Uterus (tissue), 3 donors: ENCODE measurements at regions not wholly inside any gene's neighbourhood (a gene's known extent, or its start where the extent isn't known, plus 50 kb on each side); places are given as distances from the start of the nearest gene placed in this dataset.

Source experiments
- DNase-seq, 2 donors: peaks; one replicate each; pipeline ENCODE4 v3.0.0-alpha.2; 2019 to 2020
- H3K27ac ChIP-seq, 2 donors: fragments of 200-600 bp; sonication (generic); 1 replicate in 1 of 2; 2 replicates in 1 of 2; pipeline ENCODE4 v1.5.1; 2016 to 2018
- H3K27me3 ChIP-seq, 2 donors: fragments of 200-600 bp; sonication (generic); one replicate each; pipeline ENCODE4 v1.5.1; 2018 to 2019; ENCODE audit warnings: control low read depth in 1 of 2
- H3K36me3 ChIP-seq, 2 donors: fragments of 200-600 bp; sonication (generic); one replicate each; pipeline ENCODE4 v1.5.1; 2019; ENCODE audit warnings: control low read depth in 1 of 2
- H3K4me1 ChIP-seq, 2 donors: fragments of 200-600 bp; sonication (generic); one replicate each; pipeline ENCODE4 v1.5.1; 2018 to 2019; ENCODE audit warnings: control low read depth in 1 of 2
- H3K4me3 ChIP-seq, 2 donors: fragments of 200-600 bp; sonication (generic); 1 replicate in 1 of 2; 2 replicates in 1 of 2; pipeline ENCODE4 v1.5.1; 2018 to 2019; ENCODE audit warnings: mild to moderate bottlenecking in 1 of 2
- H3K9me3 ChIP-seq, 2 donors: fragments of 200-600 bp; sonication (generic); one replicate each; pipeline ENCODE4 v1.5.1; 2019; ENCODE audit warnings: control low read depth in 1 of 2
- POLR2A ChIP-seq, 2 donors: fragments of 450-650 bp; IDR thresholded peaks; one replicate each; pipeline ENCODE4 v1.6.1; 2016; ENCODE audit warnings: antibody characterized with exemption in 2 of 2, mild to moderate bottlenecking in 1 of 2, moderate library complexity in 1 of 2
- intact Hi-C: fragments of 100-400 bp; cut with DNase I; formaldehyde crosslinking; loops from one replicate; pipeline ENCODE4 v1.15.1; 2023; ENCODE audit warnings: low total_unique reads
- TF ChIP-seq, protein P1 (sequence below), 4 experiments: fragments of 200-600 bp in 2 of 4; fragments of 450-650 bp in 2 of 4; sonication (generic) in 2 of 4; IDR thresholded peaks; one replicate each; pipeline ENCODE4 v1.5.1; 2016 to 2019; ENCODE audit warnings: antibody characterized with exemption in 4 of 4, mild to moderate bottlenecking in 2 of 4, moderate library complexity in 1 of 4
- donor health status: DM: yes; HTN: yes; CAD: no.

- H3K36me3 ChIP-seq: no peaks in the 10 kb centered on the region
- H3K27ac ChIP-seq: no peak overlapping the region
- TF ChIP-seq, protein P1, sequence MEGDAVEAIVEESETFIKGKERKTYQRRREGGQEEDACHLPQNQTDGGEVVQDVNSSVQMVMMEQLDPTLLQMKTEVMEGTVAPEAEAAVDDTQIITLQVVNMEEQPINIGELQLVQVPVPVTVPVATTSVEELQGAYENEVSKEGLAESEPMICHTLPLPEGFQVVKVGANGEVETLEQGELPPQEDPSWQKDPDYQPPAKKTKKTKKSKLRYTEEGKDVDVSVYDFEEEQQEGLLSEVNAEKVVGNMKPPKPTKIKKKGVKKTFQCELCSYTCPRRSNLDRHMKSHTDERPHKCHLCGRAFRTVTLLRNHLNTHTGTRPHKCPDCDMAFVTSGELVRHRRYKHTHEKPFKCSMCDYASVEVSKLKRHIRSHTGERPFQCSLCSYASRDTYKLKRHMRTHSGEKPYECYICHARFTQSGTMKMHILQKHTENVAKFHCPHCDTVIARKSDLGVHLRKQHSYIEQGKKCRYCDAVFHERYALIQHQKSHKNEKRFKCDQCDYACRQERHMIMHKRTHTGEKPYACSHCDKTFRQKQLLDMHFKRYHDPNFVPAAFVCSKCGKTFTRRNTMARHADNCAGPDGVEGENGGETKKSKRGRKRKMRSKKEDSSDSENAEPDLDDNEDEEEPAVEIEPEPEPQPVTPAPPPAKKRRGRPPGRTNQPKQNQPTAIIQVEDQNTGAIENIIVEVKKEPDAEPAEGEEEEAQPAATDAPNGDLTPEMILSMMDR (IDR thresholded peaks at IDR 0.05): no peak
- TF ChIP-seq POLR2A (IDR thresholded peaks at IDR 0.05): no peak
- DNase-seq: no peak
- intact Hi-C loops: no loop called here
- H3K9me3 ChIP-seq: no peaks in the 10 kb centered on the region
- no peak overlapping the region for H3K4me3 ChIP-seq
- H3K27me3 ChIP-seq: no peaks in the 10 kb centered on the region
- no peaks in the 10 kb centered on the region for H3K4me1 ChIP-seq
Measured at GRCh38 chr2:199696048-199696447, 154.9 kb downstream of the FTCDNL1 start.

- H3K4me1 ChIP-seq: no peaks in the 10 kb centered on the region
- no peak for DNase-seq
- no peaks in the 10 kb centered on the region for H3K36me3 ChIP-seq
- intact Hi-C loops: no loop called here
- H3K27ac ChIP-seq: no peak overlapping the region
- TF ChIP-seq, protein P1 (IDR thresholded peaks at IDR 0.05): no peak
- H3K27me3 ChIP-seq: no peaks in the 10 kb centered on the region
- no peaks in the 10 kb centered on the region for H3K9me3 ChIP-seq
- no peak overlapping the region for H3K4me3 ChIP-seq
Measured at GRCh38 chr2:199693861-199694260, 157.1 kb downstream of the FTCDNL1 start.

DNA sequence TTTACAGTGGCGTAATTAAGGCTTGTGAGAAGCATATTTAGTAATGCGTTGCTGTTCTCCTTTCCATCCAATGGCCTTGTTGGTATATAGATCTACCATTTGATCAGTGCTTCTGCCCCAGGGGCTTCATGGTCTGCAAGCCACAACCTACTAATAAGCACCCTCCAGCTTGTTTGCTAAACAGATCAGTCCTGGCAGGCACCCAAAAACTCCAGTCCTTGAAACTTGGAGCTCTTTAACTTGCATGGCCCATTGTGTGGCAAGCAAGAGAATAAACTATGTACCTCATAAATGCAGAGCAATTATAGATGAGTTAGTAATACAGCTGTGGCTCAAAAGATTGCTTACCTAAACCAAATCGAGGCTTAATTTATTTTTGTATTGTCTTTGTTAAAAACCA is 158.5 kb downstream of the FTCDNL1 start:
- DNase-seq: no peak

GRCh38 chr2:199690225-199690624 is 160.8 kb downstream of the FTCDNL1 start:
- H3K9me3 ChIP-seq: no peaks in the 10 kb centered on the region
- H3K27ac ChIP-seq: no peak overlapping the region
- H3K36me3 ChIP-seq: no peaks in the 10 kb centered on the region
- no peak for TF ChIP-seq POLR2A (IDR thresholded peaks at IDR 0.05)
- TF ChIP-seq, protein P1 (IDR thresholded peaks at IDR 0.05): no peak
- no peak for DNase-seq
- intact Hi-C loops: no loop called here
- H3K4me1 ChIP-seq: no peaks in the 10 kb centered on the region
- no peaks in the 10 kb centered on the region for H3K27me3 ChIP-seq
- H3K4me3 ChIP-seq: no peak overlapping the region

More for the DNA sequence above, 158.5 kb downstream of the FTCDNL1 start:
- intact Hi-C loops: no loop called here
- H3K9me3 ChIP-seq: no peaks in the 10 kb centered on the region
- H3K27ac ChIP-seq: no peak overlapping the region
- no peaks in the 10 kb centered on the region for H3K27me3 ChIP-seq
- no peaks in the 10 kb centered on the region for H3K36me3 ChIP-seq
- no peak for TF ChIP-seq POLR2A (IDR thresholded peaks at IDR 0.05)
- TF ChIP-seq, protein P1 (IDR thresholded peaks at IDR 0.05): no peak
- H3K4me1 ChIP-seq: no peaks in the 10 kb centered on the region
- H3K4me3 ChIP-seq: no peak overlapping the region

GRCh38 chr2:199685669-199686068 is 165.3 kb downstream of the FTCDNL1 start:
- H3K27ac ChIP-seq: no peak overlapping the region
- intact Hi-C loops: no loop called here
- TF ChIP-seq, protein P1 (IDR thresholded peaks at IDR 0.05): no peak
- no peak for TF ChIP-seq POLR2A (IDR thresholded peaks at IDR 0.05)
- no peaks in the 10 kb centered on the region for H3K9me3 ChIP-seq
- H3K27me3 ChIP-seq: no peaks in the 10 kb centered on the region
- H3K4me1 ChIP-seq: no peaks in the 10 kb centered on the region
- no peak overlapping the region for H3K4me3 ChIP-seq
- H3K36me3 ChIP-seq: no peaks in the 10 kb centered on the region
- no peak for DNase-seq
